CD14-positive monocyte (primary cell): ENCODE measurements at regions not wholly inside any gene's neighbourhood (a gene's known extent, or its start where the extent isn't known, plus 50 kb on each side); places are given as distances from the start of the nearest gene placed in this dataset.

Experiments used
- DNase-seq, 3 donors: peaks; one replicate each; pipeline ENCODE4 v3.0.0-alpha.2; 2011 to 2022
- H2AFZ ChIP-seq: 2 replicates; pipeline ENCODE4 v1.6.0; 2012; ENCODE audit warnings: mild to moderate bottlenecking, low read depth, low read length, inconsistent platforms; ENCODE audit not compliant: insufficient read depth, poor library complexity, severe bottlenecking
- H3K27ac ChIP-seq, 2 donors: 1 replicate in 1 of 2; 2 replicates in 1 of 2; pipeline ENCODE4 v1.5.1; 2012 to 2013; ENCODE audit warnings: low read length in 2 of 2, control low read depth in 1 of 2, inconsistent platforms in 1 of 2, low read depth in 1 of 2, mild to moderate bottlenecking in 1 of 2
- H3K27me3 ChIP-seq, 2 donors: one replicate each; pipeline versions ENCODE4 v1.6.0 to v1.6.1; 2011 to 2013; ENCODE audit warnings: low read length in 2 of 2; ENCODE audit not compliant: control insufficient read depth in 2 of 2, insufficient read depth in 2 of 2
- H3K36me3 ChIP-seq, 2 donors: replicated peaks in 1 of 2; 1 replicate in 1 of 2; 2 replicates in 1 of 2; pipeline versions ENCODE4 v1.5.1 to v1.6.1; 2012 to 2013; ENCODE audit warnings: low read length in 2 of 2, control low read depth in 1 of 2, inconsistent platforms in 1 of 2, mild to moderate bottlenecking in 1 of 2; ENCODE audit not compliant: insufficient read depth in 2 of 2, control insufficient read depth in 1 of 2
- H3K4me1 ChIP-seq, 2 donors: 1 replicate in 1 of 2; 2 replicates in 1 of 2; pipeline versions ENCODE4 v1.5.1 to v1.6.1; 2012 to 2013; ENCODE audit warnings: low read length in 2 of 2, control low read depth in 1 of 2, inconsistent platforms in 1 of 2, mild to moderate bottlenecking in 1 of 2, moderate library complexity in 1 of 2; ENCODE audit not compliant: insufficient read depth in 2 of 2, control insufficient read depth in 1 of 2
- H3K4me2 ChIP-seq: replicated peaks from 2 replicates; pipeline ENCODE3; 2012; ENCODE audit warnings: low read length, moderate library complexity, mild to moderate bottlenecking; ENCODE audit not compliant: poor library complexity, severe bottlenecking; ENCODE audit errors: extremely low read depth
- H3K4me3 ChIP-seq, 3 experiments: fragments of 200-600 bp in 1 of 3; sonication (generic) in 1 of 3; replicated peaks in 1 of 3; 1 replicate in 2 of 3; 2 replicates in 1 of 3; pipeline ENCODE4 v1.5.1; 2011 to 2013; ENCODE audit warnings: low read length in 3 of 3, mild to moderate bottlenecking in 3 of 3, control low read depth in 2 of 3, low read depth in 2 of 3, inconsistent platforms in 1 of 3, moderate library complexity in 1 of 3
- H3K79me2 ChIP-seq: 2 replicates; pipeline ENCODE4 v1.6.0; 2012; ENCODE audit warnings: mild to moderate bottlenecking, control low read depth, inconsistent platforms, low read length, moderate library complexity; ENCODE audit not compliant: insufficient read depth
- H3K9ac ChIP-seq: 2 replicates; pipeline ENCODE4 v1.6.0; 2017; ENCODE audit warnings: low read length, mild to moderate bottlenecking; ENCODE audit not compliant: insufficient read depth, poor library complexity, severe bottlenecking
- H3K9me3 ChIP-seq, 2 donors: replicated peaks in 1 of 2; 1 replicate in 1 of 2; 2 replicates in 1 of 2; pipeline versions ENCODE4 v1.5.1 to v1.6.1; 2012 to 2013; ENCODE audit warnings: low read length in 2 of 2, control low read depth in 1 of 2; ENCODE audit not compliant: control insufficient read depth in 1 of 2, insufficient read depth in 1 of 2
- H4K20me1 ChIP-seq: 2 replicates; pipeline ENCODE4 v1.6.0; 2012; ENCODE audit warnings: mild to moderate bottlenecking, low read length, control low read depth, moderate library complexity; ENCODE audit not compliant: insufficient read depth
- H3K27ac Mint-ChIP-seq, 7 donors: one replicate each; pipeline ENCODE4 v1.8.0; 2020; ENCODE audit warnings: mild to moderate bottlenecking in 7 of 7, mixed read lengths in 7 of 7, moderate library complexity in 6 of 7, inconsistent platforms in 2 of 7
- H3K27me3 Mint-ChIP-seq, 3 donors: one replicate each; pipeline ENCODE4 v1.8.0; 2021 to 2022; ENCODE audit warnings: low read depth in 3 of 3, mild to moderate bottlenecking in 3 of 3, mixed read lengths in 3 of 3, moderate library complexity in 3 of 3, inconsistent platforms in 1 of 3
- H3K36me3 Mint-ChIP-seq, 2 donors: one replicate each; pipeline ENCODE4 v1.8.0; 2020; ENCODE audit warnings: mixed read lengths in 2 of 2, inconsistent platforms in 1 of 2, mild to moderate bottlenecking in 1 of 2
- H3K4me1 Mint-ChIP-seq: one replicate; pipeline ENCODE4 v1.8.0; 2020; ENCODE audit warnings: mild to moderate bottlenecking, mixed read lengths
- H3K4me3 Mint-ChIP-seq, 2 donors: one replicate each; pipeline ENCODE4 v1.8.0; 2020; ENCODE audit warnings: mild to moderate bottlenecking in 2 of 2, mixed read lengths in 2 of 2, moderate library complexity in 1 of 2
- H3K9me3 Mint-ChIP-seq, 7 donors: one replicate each; pipeline ENCODE4 v1.8.0; 2020 to 2022; ENCODE audit warnings: mixed read lengths in 7 of 7, mild to moderate bottlenecking in 6 of 7, moderate library complexity in 6 of 7, inconsistent platforms in 2 of 7
- CTCF ChIP-seq: fragments of 200-600 bp; IDR thresholded peaks from one replicate; pipeline ENCODE4 v1.8.0; 2022; ENCODE audit warnings: antibody characterized with exemption, mild to moderate bottlenecking
- WGBS: methylation state at CpG from one replicate; pipeline ENCODE4 v1.1.5; 2013; ENCODE audit warnings: missing lambda C conversion rate; ENCODE audit not compliant: insufficient coverage; 5-methylcytosine and 5-hydroxymethylcytosine counted together
- intact Hi-C, 2 donors: fragments of 100-400 bp; cut with micrococcal nuclease; formaldehyde crosslinking; loops; one replicate each; pipeline versions ENCODE4 v1.15.0 to v1.15.1; 2023

- no peaks in the 10 kb centered on the region for H3K4me1 Mint-ChIP-seq
- H3K4me3 Mint-ChIP-seq, result no peak overlapping the region
- no peaks in the 10 kb centered on the region for H3K36me3 ChIP-seq
- no peaks in the 10 kb centered on the region for H3K27me3 ChIP-seq
- no peak overlapping the region for H3K27ac ChIP-seq
- no peaks in the 10 kb centered on the region for H3K4me1 ChIP-seq
- no peak overlapping the region for H3K27ac Mint-ChIP-seq
- H3K4me2 ChIP-seq, result no peak overlapping the region
- no peaks in the 10 kb centered on the region for H4K20me1 ChIP-seq
- no peaks in the 10 kb centered on the region for H3K36me3 Mint-ChIP-seq
- H3K79me2 ChIP-seq, result no peaks in the 10 kb centered on the region
- H3K4me3 ChIP-seq, result no peak overlapping the region
- no peak overlapping the region for H3K9ac ChIP-seq
- H2AFZ ChIP-seq, result no peak overlapping the region
- H3K9me3 Mint-ChIP-seq, result peaks cover 0 to 3% (median 0%) of the 10 kb centered on the region in 7 donors
- no peak for DNase-seq
- intact Hi-C loops, result no loop called here
- TF ChIP-seq CTCF, result no peak
- no peaks in the 10 kb centered on the region for H3K9me3 ChIP-seq
- WGBS, result 100% methylated on average over 1 of the region's 4 CpGs
- H3K27me3 Mint-ChIP-seq, result no peaks in the 10 kb centered on the region
These were observed 893.8 kb upstream of the ACO1 start for GRCh38 chr9:31490551-31491106.

- H3K36me3 ChIP-seq, result no peaks in the 10 kb centered on the region
- no peaks in the 10 kb centered on the region for H3K79me2 ChIP-seq
- no peaks in the 10 kb centered on the region for H4K20me1 ChIP-seq
- peaks cover 0 to 5% (median 0%) of the 10 kb centered on the region in 7 donors for H3K9me3 Mint-ChIP-seq
- TF ChIP-seq CTCF, result no peak
- no peaks in the 10 kb centered on the region for H3K4me1 ChIP-seq
- no peak overlapping the region for H2AFZ ChIP-seq
- H3K36me3 Mint-ChIP-seq, result no peaks in the 10 kb centered on the region
- H3K9me3 ChIP-seq, result peaks cover 0 to 6% of the 10 kb centered on the region in 2 donors
- H3K4me3 ChIP-seq, result no peak overlapping the region
- H3K27ac ChIP-seq, result no peak overlapping the region
- H3K27me3 ChIP-seq, result no peaks in the 10 kb centered on the region
- H3K27me3 Mint-ChIP-seq, result no peaks in the 10 kb centered on the region
- WGBS, result 17% methylated on average over 1 of the region's 1 CpG
- H3K9ac ChIP-seq, result no peak overlapping the region
- no peak overlapping the region for H3K4me2 ChIP-seq
- no peak overlapping the region for H3K27ac Mint-ChIP-seq
- intact Hi-C loops, result no loop called here
- no peak for DNase-seq
- H3K4me3 Mint-ChIP-seq, result no peak overlapping the region
- H3K4me1 Mint-ChIP-seq, result no peaks in the 10 kb centered on the region
These were observed 892.2 kb upstream of the ACO1 start for GRCh38 chr9:31492229-31492628.
